KMS-11 (cell line): ENCODE measurements at regions not wholly inside any gene's neighbourhood (a gene's known extent, or its start where the extent isn't known, plus 50 kb on each side); places are given as distances from the start of the nearest gene placed in this dataset.

ENCODE experiments used
- H2AFZ ChIP-seq: fragments of 200-600 bp; sonication (generic); 2 replicates; pipeline ENCODE4 v1.6.1; 2016; ENCODE audit warnings: antibody characterized with exemption, mixed run types, low read depth
- H3K27ac ChIP-seq: fragments of 200-600 bp; sonication (generic); 2 replicates; pipeline ENCODE4 v1.6.1; 2016; ENCODE audit warnings: mild to moderate bottlenecking, mixed run types
- H3K27me3 ChIP-seq: fragments of 200-600 bp; sonication (generic); 2 replicates; pipeline ENCODE4 v1.6.1; 2017; ENCODE audit warnings: mild to moderate bottlenecking, low read depth, mixed run types, moderate library complexity; ENCODE audit not compliant: insufficient read depth
- H3K36me3 ChIP-seq: fragments of 200-600 bp; sonication (generic); 2 replicates; pipeline ENCODE4 v1.6.1; 2017; ENCODE audit warnings: mild to moderate bottlenecking, mixed run types; ENCODE audit not compliant: insufficient read depth
- H3K4me1 ChIP-seq: fragments of 200-600 bp; sonication (generic); 2 replicates; pipeline ENCODE4 v1.6.1; 2016; ENCODE audit warnings: mild to moderate bottlenecking, low read depth, mixed run types; ENCODE audit not compliant: poor library complexity, severe bottlenecking
- H3K4me2 ChIP-seq: fragments of 200-600 bp; sonication (generic); 2 replicates; pipeline ENCODE4 v1.7.0; 2016; ENCODE audit warnings: mild to moderate bottlenecking, mixed run types
- H3K4me3 ChIP-seq: fragments of 200-600 bp; sonication (generic); IDR thresholded peaks from 2 replicates; pipeline ENCODE4 v1.6.1; 2017; ENCODE audit warnings: low read depth, low read length, mixed read lengths; ENCODE audit not compliant: insufficient read depth
- H3K79me2 ChIP-seq: fragments of 200-600 bp; sonication (generic); 2 replicates; pipeline ENCODE4 v1.6.1; 2016; ENCODE audit warnings: low read depth, mixed run types; ENCODE audit not compliant: insufficient read depth
- H3K9ac ChIP-seq: fragments of 200-600 bp; sonication (generic); 2 replicates; pipeline ENCODE4 v1.6.1; 2016; ENCODE audit warnings: mild to moderate bottlenecking, mixed run types
- H4K20me1 ChIP-seq: fragments of 200-600 bp; sonication (generic); 2 replicates; pipeline ENCODE4 v1.6.1; 2016; ENCODE audit warnings: mild to moderate bottlenecking, mixed run types; ENCODE audit not compliant: insufficient read depth
- CTCF ChIP-seq: fragments of 200-600 bp; sonication (generic); conservative IDR thresholded peaks from 2 replicates; pipeline ENCODE4 v1.6.1; 2017; ENCODE audit warnings: low read depth, mild to moderate bottlenecking, antibody characterized with exemption, low read length, moderate library complexity, mixed read lengths

- H2AFZ ChIP-seq, result no peak overlapping the region
- no peak overlapping the region for H3K4me2 ChIP-seq
- H3K27ac ChIP-seq, result no peak overlapping the region
- no peak for TF ChIP-seq CTCF
- H4K20me1 ChIP-seq, result no peaks in the 10 kb centered on the region
- no peaks in the 10 kb centered on the region for H3K27me3 ChIP-seq
- H3K79me2 ChIP-seq, result no peaks in the 10 kb centered on the region
- H3K4me3 ChIP-seq, result no peak overlapping the region
- H3K4me1 ChIP-seq, result no peaks in the 10 kb centered on the region
- H3K36me3 ChIP-seq, result no peaks in the 10 kb centered on the region
- H3K9ac ChIP-seq, result no peak overlapping the region
Observed at GRCh38 chr7:32326078-32326477, 164.1 kb downstream of the LSM5 start.

GRCh38 chr7:32323712-32324111, 166.5 kb downstream of the LSM5 start:
- H3K36me3 ChIP-seq, result no peaks in the 10 kb centered on the region
- H3K27ac ChIP-seq, result no peak overlapping the region
- H3K4me2 ChIP-seq, result no peak overlapping the region
- H3K4me3 ChIP-seq, result no peak overlapping the region
- H3K79me2 ChIP-seq, result no peaks in the 10 kb centered on the region
- H3K9ac ChIP-seq, result no peak overlapping the region
- no peaks in the 10 kb centered on the region for H3K4me1 ChIP-seq
- H4K20me1 ChIP-seq, result no peaks in the 10 kb centered on the region
- no peak overlapping the region for H2AFZ ChIP-seq
- no peak for TF ChIP-seq CTCF
- H3K27me3 ChIP-seq, result no peaks in the 10 kb centered on the region

DNA sequence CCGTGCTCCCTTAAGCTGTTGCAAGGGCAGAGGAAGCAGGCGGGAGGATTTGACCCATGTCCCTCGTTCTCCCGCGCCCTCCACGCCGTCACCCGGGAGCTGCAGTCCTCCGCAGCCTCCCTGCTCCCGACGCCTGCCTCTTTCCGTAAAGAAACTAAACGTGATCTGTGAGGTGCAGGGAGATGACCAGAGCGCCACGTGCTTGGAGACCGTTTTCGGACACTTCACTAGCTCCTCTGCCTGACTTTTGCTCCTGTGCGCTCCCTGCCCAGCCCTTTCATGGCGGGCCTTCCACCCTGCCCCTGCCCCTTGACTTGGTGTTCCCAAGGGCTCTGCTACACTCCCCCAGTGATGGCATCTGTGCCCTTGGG, 171.2 kb downstream of the LSM5 start:
- no peak for TF ChIP-seq CTCF
- Histone ChIP-seq H3K27ac (no peak overlapping the region), H3K36me3 (no peaks in the 10 kb centered on the region), H3K4me3 (no peak overlapping the region), H3K9ac (no peak overlapping the region), H3K4me2 (no peak overlapping the region), H3K4me1 (no peaks in the 10 kb centered on the region), H3K27me3 (no peaks in the 10 kb centered on the region), H3K79me2 (no peaks in the 10 kb centered on the region), H4K20me1 (no peaks in the 10 kb centered on the region), H2AFZ (no peak overlapping the region)

DNA sequence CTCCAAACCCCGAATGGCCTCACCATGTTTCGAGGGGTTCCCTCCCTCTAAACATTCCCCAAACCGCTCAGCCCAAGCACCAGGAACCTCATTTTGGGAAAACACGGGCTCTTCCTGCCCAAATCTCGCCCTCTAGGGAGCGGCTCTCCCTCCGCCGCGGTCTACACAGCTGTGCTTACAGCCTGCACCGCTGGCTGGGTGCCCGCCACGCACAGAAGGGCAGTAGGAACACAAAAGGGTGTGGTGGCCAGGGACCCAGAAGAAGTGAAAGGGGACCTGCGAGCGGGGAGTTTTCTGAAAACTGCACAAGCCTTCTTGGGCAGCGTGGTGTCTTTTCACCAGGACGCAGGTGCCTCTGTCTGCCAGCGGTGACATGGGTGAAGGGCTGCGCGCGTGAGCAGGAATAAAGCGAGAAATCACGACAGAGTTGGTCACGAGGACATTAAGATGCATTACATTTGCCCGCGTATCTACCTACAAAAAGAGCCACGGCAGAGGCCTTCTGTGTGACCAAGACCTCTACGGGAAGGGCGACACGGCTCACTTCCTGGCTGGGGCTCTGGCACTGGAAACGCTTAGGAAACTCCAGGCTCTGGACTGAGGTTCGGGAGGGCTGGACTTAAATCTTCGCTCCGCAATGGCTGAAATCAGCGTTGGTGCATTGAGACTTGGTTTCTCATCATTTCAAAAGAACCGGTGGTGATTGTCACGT, 171.7 kb downstream of the LSM5 start:
- no peak for TF ChIP-seq CTCF
- Histone ChIP-seq H3K4me2 (no peak overlapping the region), H3K27me3 (no peaks in the 10 kb centered on the region), H2AFZ (no peak overlapping the region), H3K4me1 (no peaks in the 10 kb centered on the region), H3K4me3 (no peak overlapping the region), H3K27ac (no peak overlapping the region), H3K36me3 (no peaks in the 10 kb centered on the region), H3K79me2 (no peaks in the 10 kb centered on the region), H3K9ac (no peak overlapping the region), H4K20me1 (no peaks in the 10 kb centered on the region)
